HEK293T (cell line): ENCODE measurements at regions not wholly inside any gene's neighbourhood (a gene's known extent, or its start where the extent isn't known, plus 50 kb on each side); places are given as distances from the start of the nearest gene placed in this dataset.

ENCODE experiments used
- CTCF ChIA-PET: fragments of 350-600 bp; formaldehyde crosslinking; extraction: SDS; loops from one replicate; lab custom pipeline; 2021; ENCODE audit warnings: antibody characterized with exemption, inconsistent platforms; lab: Yijun Ruan, JAX
- POLR2A ChIA-PET: fragments of 350-600 bp; formaldehyde crosslinking; extraction: SDS; loops from one replicate; lab custom pipeline; 2020; ENCODE audit warnings: antibody characterized with exemption, inconsistent platforms; lab: Yijun Ruan, JAX
- DNase-seq: peaks from one replicate; pipeline ENCODE4 v3.0.0; 2012; ENCODE audit warnings: mixed read lengths; ENCODE audit errors: extremely low spot score
- ARNT ChIP-seq: fragments of 450-650 bp; IDR thresholded peaks from 2 replicates; pipeline ENCODE4 v1.6.1; 2017; ENCODE audit warnings: mild to moderate bottlenecking
- BHLHE40 ChIP-seq: fragments of 450-650 bp; IDR thresholded peaks from 2 replicates; pipeline ENCODE4 v1.6.1; 2016; ENCODE audit warnings: mild to moderate bottlenecking, moderate library complexity, borderline replicate concordance
- CTBP1 ChIP-seq: fragments of 450-650 bp; IDR thresholded peaks from 2 replicates; pipeline ENCODE4 v1.6.1; 2016; ENCODE audit warnings: borderline replicate concordance
- ELF4 ChIP-seq: fragments of 450-650 bp; IDR thresholded peaks from 2 replicates; pipeline ENCODE4 v1.6.1; 2017; ENCODE audit warnings: antibody characterized with exemption
- FOXA1 ChIP-seq: fragments of 450-650 bp; IDR thresholded peaks from 2 replicates; pipeline ENCODE4 v1.6.1; 2016; ENCODE audit warnings: mild to moderate bottlenecking
- FOXK2 ChIP-seq: fragments of 450-650 bp; IDR thresholded peaks from 2 replicates; pipeline ENCODE4 v1.6.1; 2016; ENCODE audit warnings: mild to moderate bottlenecking
- FOXM1 ChIP-seq: fragments of 450-650 bp; IDR thresholded peaks from 2 replicates; pipeline ENCODE4 v1.6.1; 2017; ENCODE audit warnings: mild to moderate bottlenecking, borderline replicate concordance
- HDGF ChIP-seq: fragments of 450-650 bp; IDR thresholded peaks from 2 replicates; pipeline ENCODE4 v1.6.1; 2017; ENCODE audit warnings: antibody characterized with exemption, borderline replicate concordance
- L3MBTL2 ChIP-seq: fragments of 450-650 bp; conservative IDR thresholded peaks from 2 replicates; pipeline ENCODE4 v1.6.1; 2016; ENCODE audit warnings: mild to moderate bottlenecking
- LEF1 ChIP-seq: fragments of 450-650 bp; IDR thresholded peaks from 2 replicates; pipeline ENCODE4 v1.6.1; 2017; ENCODE audit warnings: mild to moderate bottlenecking, borderline replicate concordance
- NFRKB ChIP-seq: fragments of 450-650 bp; IDR thresholded peaks from 2 replicates; pipeline ENCODE4 v1.6.1; 2016; ENCODE audit warnings: mild to moderate bottlenecking, moderate library complexity
- SP1 ChIP-seq: fragments of 450-650 bp; IDR thresholded peaks from 2 replicates; pipeline ENCODE4 v1.6.1; 2017
- SUZ12 ChIP-seq: fragments of 450-650 bp; IDR thresholded peaks from 2 replicates; pipeline ENCODE4 v1.6.1; 2016; ENCODE audit warnings: mild to moderate bottlenecking
- TARDBP ChIP-seq: fragments of 450-650 bp; IDR thresholded peaks from 2 replicates; pipeline ENCODE4 v1.6.1; 2016
- ZNF384 ChIP-seq: fragments of 450-650 bp; IDR thresholded peaks from 2 replicates; pipeline ENCODE4 v1.6.1; 2016
- TF ChIP-seq, protein P1 (sequence below): fragments of 450-650 bp; IDR thresholded peaks from 2 replicates; pipeline ENCODE4 v1.6.1; 2016

DNA sequence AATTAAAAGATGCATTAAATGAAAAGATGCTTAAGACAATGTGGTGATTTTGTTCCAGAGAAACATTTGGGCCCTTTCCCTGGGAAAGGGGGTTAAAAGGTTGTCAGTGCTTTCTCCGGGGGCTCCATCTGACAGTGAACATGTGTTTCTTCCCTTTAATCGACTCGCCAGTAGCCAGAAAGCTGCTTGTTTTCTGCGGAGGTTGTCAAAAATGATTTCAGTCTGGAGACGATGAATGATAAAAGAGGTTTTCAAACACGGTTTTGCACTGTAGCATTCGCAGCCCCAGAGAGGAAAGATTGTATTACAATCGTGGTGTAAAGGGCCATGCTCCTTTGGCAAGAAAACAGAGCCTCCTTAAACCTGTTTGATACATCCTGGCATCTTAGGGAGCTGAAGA lies 111.5 kb upstream of the MEIS1 start:
- POLR2A ChIA-PET, result interaction anchor here (1.0 kb wide), 1 partner anchor 111 kb away, joined by 3 read pairs; no protein-coding TSS in a partner anchor
- TF ChIP-seq HDGF, result no peak
- no peak for TF ChIP-seq ARNT
- no peak for TF ChIP-seq ZNF384
- TF ChIP-seq SUZ12, result no peak
- no peak for TF ChIP-seq FOXK2
- no peak for TF ChIP-seq FOXA1
- TF ChIP-seq LEF1, result no peak
- no peak for TF ChIP-seq ELF4
- TF ChIP-seq FOXM1, result no peak
- TF ChIP-seq TARDBP, result no peak
- DNase-seq, result no peak
- CTCF ChIA-PET, result no interaction called here

DNA sequence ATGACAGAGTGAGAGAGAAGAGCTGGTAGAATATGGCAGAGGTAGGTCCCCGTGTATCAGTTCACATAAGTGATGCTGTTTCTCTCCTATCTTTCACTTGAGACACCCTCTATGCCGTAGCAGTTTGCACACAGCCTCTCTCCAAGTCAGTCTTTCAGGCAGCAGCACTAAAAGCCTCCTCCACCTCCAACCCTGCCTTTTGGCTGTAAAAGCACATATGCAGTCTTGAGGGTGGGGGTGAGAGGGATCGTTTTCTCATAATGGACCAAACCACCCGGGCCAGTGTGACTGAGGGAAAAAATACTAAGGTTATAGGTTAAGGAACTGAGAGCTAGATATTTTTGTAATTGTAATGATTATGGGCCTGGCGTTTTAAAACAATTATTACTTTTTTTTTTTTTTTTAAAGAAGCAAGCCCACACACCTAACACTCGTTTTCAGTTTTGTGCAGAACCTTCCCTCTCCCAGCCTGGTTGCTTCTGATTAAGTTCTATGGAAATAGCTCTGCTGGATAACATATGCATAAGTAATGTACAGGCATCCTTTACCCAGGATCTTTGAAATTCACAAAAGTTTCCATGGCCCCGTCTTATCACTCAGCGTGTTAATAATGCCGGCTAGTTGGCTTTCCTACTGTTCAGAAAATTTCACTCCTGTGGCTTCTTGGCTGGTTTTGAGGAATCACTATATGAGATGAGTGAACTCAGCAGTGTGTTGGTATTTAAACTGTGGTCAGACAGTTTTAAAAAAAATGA lies 112.2 kb upstream of the MEIS1 start:
- CTCF ChIA-PET, result no interaction called here
- POLR2A ChIA-PET, result interaction anchor here (1.0 kb wide), 1 partner anchor 112 kb away, joined by 3 read pairs; no protein-coding TSS in a partner anchor
- TF ChIP-seq LEF1, result no peak
- no peak for TF ChIP-seq TARDBP
- TF ChIP-seq, protein P1, sequence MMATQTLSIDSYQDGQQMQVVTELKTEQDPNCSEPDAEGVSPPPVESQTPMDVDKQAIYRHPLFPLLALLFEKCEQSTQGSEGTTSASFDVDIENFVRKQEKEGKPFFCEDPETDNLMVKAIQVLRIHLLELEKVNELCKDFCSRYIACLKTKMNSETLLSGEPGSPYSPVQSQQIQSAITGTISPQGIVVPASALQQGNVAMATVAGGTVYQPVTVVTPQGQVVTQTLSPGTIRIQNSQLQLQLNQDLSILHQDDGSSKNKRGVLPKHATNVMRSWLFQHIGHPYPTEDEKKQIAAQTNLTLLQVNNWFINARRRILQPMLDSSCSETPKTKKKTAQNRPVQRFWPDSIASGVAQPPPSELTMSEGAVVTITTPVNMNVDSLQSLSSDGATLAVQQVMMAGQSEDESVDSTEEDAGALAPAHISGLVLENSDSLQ, result no peak
- TF ChIP-seq FOXK2, result no peak
- TF ChIP-seq ARNT, result no peak
- TF ChIP-seq FOXM1, result no peak
- TF ChIP-seq ZNF384, result no peak
- TF ChIP-seq BHLHE40, result no peak
- no peak for DNase-seq

DNA sequence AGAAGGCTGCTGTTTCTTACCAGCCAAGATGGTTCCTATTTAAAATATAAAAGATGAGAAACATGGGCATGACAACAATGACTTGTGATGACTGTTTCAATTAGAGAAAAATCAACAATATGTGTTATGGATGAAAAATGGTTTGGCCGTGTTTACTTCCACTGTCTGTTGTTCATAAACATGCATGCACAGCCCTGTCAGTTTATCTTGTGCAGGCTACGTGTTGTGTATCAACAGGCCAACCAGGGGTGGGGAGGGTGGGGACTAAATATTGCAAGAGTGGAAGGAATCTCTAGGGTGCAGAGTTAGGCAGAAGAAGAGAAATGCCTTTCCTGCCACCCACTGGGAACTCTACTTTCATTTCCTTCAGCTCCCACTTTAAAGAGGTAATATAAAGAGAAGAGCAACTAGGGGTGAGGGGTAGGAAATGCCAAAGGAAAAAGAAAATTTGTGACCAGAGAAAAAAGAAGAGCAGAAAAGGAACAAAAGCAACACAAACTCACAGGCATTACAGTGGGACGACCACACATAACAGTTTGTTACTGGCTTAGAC lies 116.8 kb upstream of the MEIS1 start:
- POLR2A ChIA-PET, result no interaction called here
- CTCF ChIA-PET, result interaction anchor here (0.7 kb wide), 1 partner anchor 1332 kb away, joined by 5 read pairs; no protein-coding TSS in a partner anchor
- no peak for DNase-seq
- TF ChIP-seq LEF1, result no peak
- TF ChIP-seq, protein P1, result no peak
- no peak for TF ChIP-seq FOXK2
- TF ChIP-seq L3MBTL2, result no peak
- no peak for TF ChIP-seq HDGF
- TF ChIP-seq FOXA1, result no peak
- TF ChIP-seq TARDBP, result no peak
- TF ChIP-seq NFRKB, result no peak
- no peak for TF ChIP-seq ZNF384
- TF ChIP-seq SUZ12, result no peak
- TF ChIP-seq ARNT, result no peak
- no peak for TF ChIP-seq ELF4
- no peak for TF ChIP-seq SP1
- TF ChIP-seq BHLHE40, result no peak
- TF ChIP-seq FOXM1, result no peak
- TF ChIP-seq CTBP1, result no peak

DNA sequence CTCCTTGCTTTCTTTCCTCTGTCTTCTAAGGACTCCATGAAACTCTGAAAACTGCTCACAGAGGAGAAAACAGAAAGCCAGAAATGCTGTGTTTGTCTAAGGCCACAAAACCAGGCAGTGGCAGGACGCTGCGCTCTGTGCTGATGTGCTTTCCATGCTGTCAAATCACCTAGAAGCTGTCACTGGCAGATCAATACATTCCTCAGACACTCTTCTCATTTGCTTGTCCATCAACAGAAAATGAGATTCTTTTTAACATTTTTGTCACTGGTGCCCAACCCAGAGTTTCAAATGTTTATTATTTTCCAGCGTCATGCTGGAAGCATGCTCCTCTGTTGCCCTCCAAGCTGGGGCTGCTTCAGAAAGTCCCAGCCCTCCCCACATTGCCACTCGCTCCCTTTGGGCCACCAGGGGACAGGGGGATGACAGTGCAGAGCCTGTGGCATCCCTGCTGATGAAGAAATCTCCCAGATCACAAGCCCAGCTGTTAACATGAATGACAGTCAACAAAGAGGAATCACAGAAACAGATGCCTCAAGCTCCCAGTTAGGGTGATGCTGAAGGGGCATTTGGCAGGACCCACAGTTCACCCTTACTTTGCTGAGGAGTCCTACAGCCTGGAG lies 117.5 kb upstream of the MEIS1 start:
- DNase-seq, result no peak
- TF ChIP-seq NFRKB, result no peak
- no peak for TF ChIP-seq HDGF
- TF ChIP-seq ELF4, result no peak
- TF ChIP-seq ARNT, result no peak
- TF ChIP-seq, protein P1, result no peak
- TF ChIP-seq ZNF384, result no peak
- TF ChIP-seq SP1, result no peak
- no peak for TF ChIP-seq CTBP1
- no peak for TF ChIP-seq TARDBP
- TF ChIP-seq LEF1, result no peak
- TF ChIP-seq L3MBTL2, result no peak
- POLR2A ChIA-PET, result no interaction called here
- CTCF ChIA-PET, result no interaction called here

DNA sequence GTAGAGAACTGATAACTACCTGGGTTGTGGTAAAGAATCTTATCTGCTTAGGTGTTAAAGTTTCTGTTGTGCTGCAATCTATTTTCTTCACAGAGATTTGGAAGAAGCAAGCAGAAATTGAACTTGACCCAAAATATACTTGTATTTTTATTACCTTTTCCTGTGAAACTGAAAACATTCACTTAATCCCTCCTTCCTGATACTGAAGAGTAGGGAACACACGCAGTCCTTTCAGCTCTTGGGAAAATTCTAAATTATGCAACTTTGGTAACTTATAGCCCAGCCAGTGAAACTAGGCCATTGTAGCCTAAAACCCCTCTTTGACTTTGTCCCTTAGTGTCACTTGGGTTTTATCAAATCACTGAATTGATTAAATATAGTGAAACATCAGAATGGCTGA lies 128.4 kb upstream of the MEIS1 start:
- DNase-seq, result no peak
- POLR2A ChIA-PET, result no interaction called here
- no peak for TF ChIP-seq BHLHE40
- no peak for TF ChIP-seq FOXA1
- no peak for TF ChIP-seq ELF4
- TF ChIP-seq ARNT, result no peak
- no peak for TF ChIP-seq L3MBTL2
- CTCF ChIA-PET, result no interaction called here

DNA sequence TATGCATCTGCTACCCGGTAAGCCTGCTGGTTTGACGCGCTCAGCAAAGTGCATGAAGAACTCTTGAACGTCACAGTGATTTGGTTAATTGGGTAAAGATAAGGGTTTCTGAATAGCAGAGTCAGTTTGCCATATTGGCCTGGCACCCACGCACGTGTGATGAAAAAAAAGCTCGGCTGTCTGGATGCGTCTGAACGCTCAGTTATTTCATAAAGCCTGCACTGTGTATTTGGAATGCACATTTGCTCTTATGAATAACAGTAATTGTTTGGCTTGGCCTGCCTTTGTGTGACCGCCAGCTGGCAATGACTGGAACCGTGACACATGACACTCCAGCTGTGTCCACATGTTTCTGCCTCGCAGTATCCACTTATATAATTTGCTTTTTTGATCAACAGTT lies 129.2 kb upstream of the MEIS1 start:
- TF ChIP-seq CTBP1 (no peak), FOXM1 (no peak)
- ChIA-PET POLR2A (interaction anchor here (1.1 kb wide), 1 partner anchor 111 kb away, joined by 3 read pairs; no protein-coding TSS in a partner anchor), CTCF (no interaction called here)
- no peak for DNase-seq
